Ascending aorta (tissue), 2 donors: ENCODE measurements at regions not wholly inside any gene's neighbourhood (a gene's known extent, or its start where the extent isn't known, plus 50 kb on each side); places are given as distances from the start of the nearest gene placed in this dataset.

Experiments used
- DNase-seq, 2 donors: peaks; one replicate each; pipeline ENCODE4 v3.0.0-alpha.2; 2019; ENCODE audit warnings: low spot score in 2 of 2
- H3K27ac ChIP-seq, 2 donors: fragments of 200-600 bp; sonication (generic); one replicate each; pipeline ENCODE4 v1.5.1; 2016 to 2017; ENCODE audit warnings: mild to moderate bottlenecking in 1 of 2
- H3K27me3 ChIP-seq: fragments of 200-600 bp; sonication (generic); one replicate; pipeline ENCODE4 v1.5.1; 2017
- H3K36me3 ChIP-seq, 2 donors: fragments of 200-600 bp; sonication (generic); one replicate each; pipeline ENCODE4 v1.5.1; 2016
- H3K4me1 ChIP-seq, 2 donors: fragments of 200-600 bp; sonication (generic); one replicate each; pipeline ENCODE4 v1.5.1; 2016 to 2017; ENCODE audit warnings: mild to moderate bottlenecking in 1 of 2
- H3K4me3 ChIP-seq, 2 donors: fragments of 200-600 bp; sonication (generic); one replicate each; pipeline ENCODE4 v1.5.1; 2016 to 2017; ENCODE audit warnings: mild to moderate bottlenecking in 1 of 2
- H3K9me3 ChIP-seq, 2 donors: fragments of 200-600 bp; sonication (generic); one replicate each; pipeline ENCODE4 v1.5.1; 2016
- CTCF ChIP-seq, 3 experiments: fragments of 200-600 bp in 2 of 3; fragments of 450-650 bp in 1 of 3; sonication (generic) in 2 of 3; IDR thresholded peaks; one replicate each; pipeline ENCODE4 v1.5.1; 2016 to 2019; ENCODE audit warnings: antibody characterized with exemption in 3 of 3, mild to moderate bottlenecking in 1 of 3, moderate library complexity in 1 of 3
- intact Hi-C: fragments of 100-400 bp; cut with DNase I; formaldehyde crosslinking; loops from one replicate; pipeline ENCODE4 v1.15.1; 2023

- Histone ChIP-seq H3K9me3 (no peaks in the 10 kb centered on the region), H3K27ac (no peak overlapping the region), H3K4me1 (no peaks in the 10 kb centered on the region), H3K27me3 (no peaks in the 10 kb centered on the region), H3K36me3 (no peaks in the 10 kb centered on the region), H3K4me3 (no peak overlapping the region)
- intact Hi-C loops, result no loop called here
- no peak for TF ChIP-seq CTCF (IDR thresholded peaks at IDR 0.05)
- no peak for DNase-seq
Observed at GRCh38 chr21:26655460-26655859, 82.4 kb upstream of the CYYR1 start.

GRCh38 chr21:26653430-26653829 lies 80.3 kb upstream of the CYYR1 start:
- Histone ChIP-seq H3K36me3 (no peaks in the 10 kb centered on the region), H3K27ac (no peak overlapping the region), H3K4me1 (no peaks in the 10 kb centered on the region), H3K27me3 (no peaks in the 10 kb centered on the region), H3K9me3 (no peaks in the 10 kb centered on the region), H3K4me3 (no peak overlapping the region)
- TF ChIP-seq CTCF (IDR thresholded peaks at IDR 0.05), result no peak
- intact Hi-C loops, result no loop called here
- no peak for DNase-seq

- intact Hi-C loops, result no loop called here
- no peak for TF ChIP-seq CTCF (IDR thresholded peaks at IDR 0.05)
- H3K27me3 ChIP-seq, result no peaks in the 10 kb centered on the region
- H3K27ac ChIP-seq, result no peak overlapping the region
- H3K9me3 ChIP-seq, result no peaks in the 10 kb centered on the region
- no peaks in the 10 kb centered on the region for H3K36me3 ChIP-seq
- no peak overlapping the region for H3K4me3 ChIP-seq
- DNase-seq, result no peak
- no peaks in the 10 kb centered on the region for H3K4me1 ChIP-seq
Observed at GRCh38 chr21:26652854-26653253, 79.8 kb upstream of the CYYR1 start.

GRCh38 chr21:26641062-26641461 lies 68.0 kb upstream of the CYYR1 start:
- no peaks in the 10 kb centered on the region for H3K4me1 ChIP-seq
- H3K27me3 ChIP-seq, result no peaks in the 10 kb centered on the region
- no peaks in the 10 kb centered on the region for H3K36me3 ChIP-seq
- no peaks in the 10 kb centered on the region for H3K9me3 ChIP-seq
- DNase-seq, result no peak
- no peak overlapping the region for H3K27ac ChIP-seq
- no peak overlapping the region for H3K4me3 ChIP-seq
- intact Hi-C loops, result no loop called here
- TF ChIP-seq CTCF (IDR thresholded peaks at IDR 0.05), result no peak

DNA sequence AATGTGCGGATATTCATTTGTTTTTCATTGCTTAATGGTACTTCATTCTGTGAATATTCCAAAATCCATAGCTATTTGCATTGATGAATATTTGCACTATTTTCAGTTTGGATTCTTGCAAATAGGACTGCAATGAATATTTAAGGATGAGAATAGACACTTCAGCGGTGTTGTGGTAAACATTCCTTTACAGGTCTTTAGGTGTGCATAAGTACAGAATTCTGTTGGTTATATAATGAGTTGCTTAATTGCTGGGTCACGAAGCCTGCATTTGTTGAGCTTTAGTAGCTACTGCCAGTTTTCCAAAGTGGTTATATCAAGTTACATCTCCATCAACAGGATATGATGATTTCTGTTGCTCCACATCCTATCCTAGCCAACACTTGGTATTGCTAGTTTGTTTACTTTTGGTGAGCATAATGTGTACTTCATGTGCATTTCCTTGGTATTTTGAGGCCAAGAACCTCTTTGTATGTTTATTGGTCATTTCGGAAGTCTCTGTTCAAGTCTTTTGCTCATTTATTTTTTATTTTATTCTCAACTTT lies 64.2 kb upstream of the CYYR1 start:
- no peak overlapping the region for H3K27ac ChIP-seq
- intact Hi-C loops, result no loop called here

More for the DNA sequence above, 64.2 kb upstream of the CYYR1 start:
- H3K9me3 ChIP-seq, result peaks cover 0 to 10% of the 10 kb centered on the region in 2 donors
- no peaks in the 10 kb centered on the region for H3K4me1 ChIP-seq
- no peaks in the 10 kb centered on the region for H3K36me3 ChIP-seq
- no peak for DNase-seq
- TF ChIP-seq CTCF (IDR thresholded peaks at IDR 0.05), result no peak
- no peaks in the 10 kb centered on the region for H3K27me3 ChIP-seq
- no peak overlapping the region for H3K4me3 ChIP-seq
